ENCODE measurements at regions not wholly inside any gene's neighbourhood (a gene's known extent, or its start where the extent isn't known, plus 50 kb on each side); places are given as distances from the start of the nearest gene placed in this dataset.

GRCh38 chr4:32073542-32073941 is 1353.4 kb downstream of the PCDH7 start:
- no peaks in the 10 kb centered on the region for H3K9me3 ChIP-seq (ENCODE audit: insufficient read depth, low read length)
- no peaks in the 10 kb centered on the region for H3K27me3 ChIP-seq (ENCODE audit: insufficient read depth, insufficient read length)
- H3K4me1 ChIP-seq (ENCODE audit: insufficient read depth, insufficient read length): no peaks in the 10 kb centered on the region
- TF ChIP-seq ZNF274 (IDR thresholded peaks at IDR 0.05; ENCODE audit: low read depth, low read length): no peak
- TF ChIP-seq YY1 (IDR thresholded peaks at IDR 0.05; ENCODE audit: insufficient read depth, insufficient read length): no peak
- no peak overlapping the region for H3K4me3 ChIP-seq (ENCODE audit: insufficient read length, low read depth)
- no peak overlapping the region for H3K9ac ChIP-seq (ENCODE audit: insufficient read length, low read depth)
- no peaks in the 10 kb centered on the region for H3K36me3 ChIP-seq (ENCODE audit: insufficient read depth, insufficient read length, low read length)
- no peak for DNase-seq (ENCODE audit: low read depth, low spot score)

- Histone ChIP-seq H3K4me3 (ENCODE audit: insufficient read length, low read depth) (no peak overlapping the region), H3K9ac (ENCODE audit: insufficient read length, low read depth) (no peak overlapping the region), H3K27me3 (ENCODE audit: insufficient read depth, insufficient read length) (no peaks in the 10 kb centered on the region), H3K4me1 (ENCODE audit: insufficient read depth, insufficient read length) (no peaks in the 10 kb centered on the region), H3K9me3 (ENCODE audit: insufficient read depth, low read length) (peaks cover 5% of the 10 kb centered on the region; the same call in 1 of the 2 replicates), H3K36me3 (ENCODE audit: insufficient read depth, insufficient read length, low read length) (no peaks in the 10 kb centered on the region)
- no peak for TF ChIP-seq SUZ12 (IDR thresholded peaks at IDR 0.05; ENCODE audit: extremely low read depth, insufficient read depth, insufficient read length)
- TF ChIP-seq YY1 (IDR thresholded peaks at IDR 0.05; ENCODE audit: insufficient read depth, insufficient read length): no peak
- TF ChIP-seq ZNF274 (IDR thresholded peaks at IDR 0.05; ENCODE audit: low read depth, low read length): no peak
- DNase-seq (ENCODE audit: low read depth, low spot score): no peak
Measured at GRCh38 chr4:32087211-32087610, 1367.0 kb downstream of the PCDH7 start.

GRCh38 chr4:32094987-32095386 is 1374.8 kb downstream of the PCDH7 start:
- DNase-seq (ENCODE audit: low read depth, low spot score): no peak
- Histone ChIP-seq H3K4me1 (ENCODE audit: insufficient read depth, insufficient read length) (no peaks in the 10 kb centered on the region), H3K4me3 (ENCODE audit: insufficient read length, low read depth) (no peak overlapping the region), H3K9ac (ENCODE audit: insufficient read length, low read depth) (no peak overlapping the region), H3K36me3 (ENCODE audit: insufficient read depth, insufficient read length, low read length) (no peaks in the 10 kb centered on the region), H3K27me3 (ENCODE audit: insufficient read depth, insufficient read length) (no peaks in the 10 kb centered on the region), H3K9me3 (ENCODE audit: insufficient read depth, low read length) (no peaks in the 10 kb centered on the region)
- no peak for TF ChIP-seq ZNF274 (IDR thresholded peaks at IDR 0.05; ENCODE audit: low read depth, low read length)
- TF ChIP-seq SUZ12 (IDR thresholded peaks at IDR 0.05; ENCODE audit: extremely low read depth, insufficient read depth, insufficient read length): no peak
- TF ChIP-seq YY1 (IDR thresholded peaks at IDR 0.05; ENCODE audit: insufficient read depth, insufficient read length): no peak

GRCh38 chr4:32102896-32103295 is 1382.7 kb downstream of the PCDH7 start:
- no peaks in the 10 kb centered on the region for H3K36me3 ChIP-seq (ENCODE audit: insufficient read depth, insufficient read length, low read length)
- DNase-seq (ENCODE audit: low read depth, low spot score): no peak
- H3K9ac ChIP-seq (ENCODE audit: insufficient read length, low read depth): no peak overlapping the region
- no peaks in the 10 kb centered on the region for H3K27me3 ChIP-seq (ENCODE audit: insufficient read depth, insufficient read length)
- no peak for TF ChIP-seq YY1 (IDR thresholded peaks at IDR 0.05; ENCODE audit: insufficient read depth, insufficient read length)
- no peak for TF ChIP-seq SUZ12 (IDR thresholded peaks at IDR 0.05; ENCODE audit: extremely low read depth, insufficient read depth, insufficient read length)
- TF ChIP-seq ZNF274 (IDR thresholded peaks at IDR 0.05; ENCODE audit: low read depth, low read length): no peak
- no peaks in the 10 kb centered on the region for H3K4me1 ChIP-seq (ENCODE audit: insufficient read depth, insufficient read length)
- no peaks in the 10 kb centered on the region for H3K9me3 ChIP-seq (ENCODE audit: insufficient read depth, low read length)
- H3K4me3 ChIP-seq (ENCODE audit: insufficient read length, low read depth): no peak overlapping the region

GRCh38 chr4:32106767-32107166 is 1386.6 kb downstream of the PCDH7 start:
- Histone ChIP-seq H3K27me3 (ENCODE audit: insufficient read depth, insufficient read length) (no peaks in the 10 kb centered on the region), H3K9me3 (ENCODE audit: insufficient read depth, low read length) (no peaks in the 10 kb centered on the region), H3K9ac (ENCODE audit: insufficient read length, low read depth) (no peak overlapping the region), H3K36me3 (ENCODE audit: insufficient read depth, insufficient read length, low read length) (no peaks in the 10 kb centered on the region), H3K4me1 (ENCODE audit: insufficient read depth, insufficient read length) (no peaks in the 10 kb centered on the region), H3K4me3 (ENCODE audit: insufficient read length, low read depth) (no peak overlapping the region)
- no peak for DNase-seq (ENCODE audit: low read depth, low spot score)
- TF ChIP-seq SUZ12 (IDR thresholded peaks at IDR 0.05; ENCODE audit: extremely low read depth, insufficient read depth, insufficient read length) (no peak), YY1 (IDR thresholded peaks at IDR 0.05; ENCODE audit: insufficient read depth, insufficient read length) (no peak), ZNF274 (IDR thresholded peaks at IDR 0.05; ENCODE audit: low read depth, low read length) (no peak)

- TF ChIP-seq SUZ12 (IDR thresholded peaks at IDR 0.05; ENCODE audit: extremely low read depth, insufficient read depth, insufficient read length) (no peak), ZNF274 (IDR thresholded peaks at IDR 0.05; ENCODE audit: low read depth, low read length) (no peak), YY1 (IDR thresholded peaks at IDR 0.05; ENCODE audit: insufficient read depth, insufficient read length) (no peak)
- no peak overlapping the region for H3K4me3 ChIP-seq (ENCODE audit: insufficient read length, low read depth)
- H3K9ac ChIP-seq (ENCODE audit: insufficient read length, low read depth): no peak overlapping the region
- no peaks in the 10 kb centered on the region for H3K27me3 ChIP-seq (ENCODE audit: insufficient read depth, insufficient read length)
- H3K9me3 ChIP-seq (ENCODE audit: insufficient read depth, low read length): no peaks in the 10 kb centered on the region
- H3K4me1 ChIP-seq (ENCODE audit: insufficient read depth, insufficient read length): no peaks in the 10 kb centered on the region
- H3K36me3 ChIP-seq (ENCODE audit: insufficient read depth, insufficient read length, low read length): no peaks in the 10 kb centered on the region
- no peak for DNase-seq (ENCODE audit: low read depth, low spot score)
Measured at GRCh38 chr4:32112891-32113290, 1392.7 kb downstream of the PCDH7 start.

- Histone ChIP-seq H3K36me3 (ENCODE audit: insufficient read depth, insufficient read length, low read length) (no peaks in the 10 kb centered on the region), H3K4me1 (ENCODE audit: insufficient read depth, insufficient read length) (no peaks in the 10 kb centered on the region), H3K9ac (ENCODE audit: insufficient read length, low read depth) (no peak overlapping the region), H3K27me3 (ENCODE audit: insufficient read depth, insufficient read length) (no peaks in the 10 kb centered on the region), H3K4me3 (ENCODE audit: insufficient read length, low read depth) (no peak overlapping the region), H3K9me3 (ENCODE audit: insufficient read depth, low read length) (no peaks in the 10 kb centered on the region)
- DNase-seq (ENCODE audit: low read depth, low spot score): no peak
- TF ChIP-seq ZNF274 (IDR thresholded peaks at IDR 0.05; ENCODE audit: low read depth, low read length) (no peak), YY1 (IDR thresholded peaks at IDR 0.05; ENCODE audit: insufficient read depth, insufficient read length) (no peak), SUZ12 (IDR thresholded peaks at IDR 0.05; ENCODE audit: extremely low read depth, insufficient read depth, insufficient read length) (no peak)
Measured at GRCh38 chr4:32117693-32118092, 1397.5 kb downstream of the PCDH7 start.

GRCh38 chr4:32119907-32120306 is 1399.7 kb downstream of the PCDH7 start:
- Histone ChIP-seq H3K4me1 (ENCODE audit: insufficient read depth, insufficient read length) (no peaks in the 10 kb centered on the region), H3K9me3 (ENCODE audit: insufficient read depth, low read length) (no peaks in the 10 kb centered on the region), H3K27me3 (ENCODE audit: insufficient read depth, insufficient read length) (no peaks in the 10 kb centered on the region), H3K9ac (ENCODE audit: insufficient read length, low read depth) (no peak overlapping the region), H3K36me3 (ENCODE audit: insufficient read depth, insufficient read length, low read length) (no peaks in the 10 kb centered on the region), H3K4me3 (ENCODE audit: insufficient read length, low read depth) (no peak overlapping the region)
- no peak for TF ChIP-seq YY1 (IDR thresholded peaks at IDR 0.05; ENCODE audit: insufficient read depth, insufficient read length)
- TF ChIP-seq ZNF274 (IDR thresholded peaks at IDR 0.05; ENCODE audit: low read depth, low read length): no peak
- no peak for TF ChIP-seq SUZ12 (IDR thresholded peaks at IDR 0.05; ENCODE audit: extremely low read depth, insufficient read depth, insufficient read length)
- DNase-seq (ENCODE audit: low read depth, low spot score): no peak

All from NT2/D1 (cell line).